ENCODE measurements at regions not wholly inside any gene's neighbourhood (a gene's known extent, or its start where the extent isn't known, plus 50 kb on each side); places are given as distances from the start of the nearest gene placed in this dataset.
"Not testable (repeated sequence)": the region's sequence is repeated elsewhere in the genome, so short reads cannot be mapped to it uniquely, and the experiment has no call there.

- WGBS, 3 donors: 60 to 71% (median 66%) methylated on average over 4 of the region's 4 CpGs
- TF ChIP-seq, protein P1, sequence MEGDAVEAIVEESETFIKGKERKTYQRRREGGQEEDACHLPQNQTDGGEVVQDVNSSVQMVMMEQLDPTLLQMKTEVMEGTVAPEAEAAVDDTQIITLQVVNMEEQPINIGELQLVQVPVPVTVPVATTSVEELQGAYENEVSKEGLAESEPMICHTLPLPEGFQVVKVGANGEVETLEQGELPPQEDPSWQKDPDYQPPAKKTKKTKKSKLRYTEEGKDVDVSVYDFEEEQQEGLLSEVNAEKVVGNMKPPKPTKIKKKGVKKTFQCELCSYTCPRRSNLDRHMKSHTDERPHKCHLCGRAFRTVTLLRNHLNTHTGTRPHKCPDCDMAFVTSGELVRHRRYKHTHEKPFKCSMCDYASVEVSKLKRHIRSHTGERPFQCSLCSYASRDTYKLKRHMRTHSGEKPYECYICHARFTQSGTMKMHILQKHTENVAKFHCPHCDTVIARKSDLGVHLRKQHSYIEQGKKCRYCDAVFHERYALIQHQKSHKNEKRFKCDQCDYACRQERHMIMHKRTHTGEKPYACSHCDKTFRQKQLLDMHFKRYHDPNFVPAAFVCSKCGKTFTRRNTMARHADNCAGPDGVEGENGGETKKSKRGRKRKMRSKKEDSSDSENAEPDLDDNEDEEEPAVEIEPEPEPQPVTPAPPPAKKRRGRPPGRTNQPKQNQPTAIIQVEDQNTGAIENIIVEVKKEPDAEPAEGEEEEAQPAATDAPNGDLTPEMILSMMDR (IDR thresholded peaks at IDR 0.05): no peak
- intact Hi-C loops (cut with DNase I): no loop called here
These were observed 454.6 kb upstream of the TUSC1 start for GRCh38 chr9:26132746-26133312.

DNA sequence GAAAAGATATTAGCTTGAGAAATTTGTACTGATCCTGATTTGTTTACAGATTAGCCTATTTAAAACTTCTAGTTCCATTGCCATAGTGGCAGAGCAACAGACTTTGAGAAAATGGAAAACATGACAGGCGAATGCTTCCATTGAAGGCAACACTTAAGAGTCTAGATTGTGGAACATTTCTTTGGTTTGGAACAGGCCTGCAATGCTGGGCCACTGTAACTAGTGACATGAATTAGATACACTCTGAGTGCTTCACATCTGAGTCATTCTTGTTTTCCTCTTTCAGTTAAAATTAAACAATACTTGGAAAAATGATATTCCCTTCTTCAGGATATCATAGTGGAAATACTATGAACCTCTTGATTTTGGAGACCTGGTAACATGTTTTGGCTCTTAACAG, 453.6 kb upstream of the TUSC1 start:
- H3K9me3 ChIP-seq: no peaks in the 10 kb centered on the region
- no peak overlapping the region for H3K27ac ChIP-seq
- WGBS, 3 donors: 56 to 88% (median 57%) methylated on average over 1 of the region's 1 CpG
- DNase-seq: no peak
- no peaks in the 10 kb centered on the region for H3K27me3 ChIP-seq (ENCODE audit: insufficient read depth in 3 of 3, low read length in 2 of 3)
- H3K36me3 ChIP-seq (ENCODE audit: insufficient read depth in 1 of 2, low read depth in 1 of 2): no peaks in the 10 kb centered on the region
- H3K4me3 ChIP-seq: no peak overlapping the region
- H3K4me1 ChIP-seq: no peaks in the 10 kb centered on the region
- ATAC-seq: no peak
- TF ChIP-seq, protein P1 (IDR thresholded peaks at IDR 0.05): no peak
- intact Hi-C loops (cut with DNase I): no loop called here

More at GRCh38 chr9:26132746-26133312, 454.6 kb upstream of the TUSC1 start:
- Histone ChIP-seq H3K36me3 (ENCODE audit: insufficient read depth in 1 of 2, low read depth in 1 of 2) (no peaks in the 10 kb centered on the region), H3K4me3 (no peak overlapping the region), H3K4me1 (no peaks in the 10 kb centered on the region), H3K9me3 (no peaks in the 10 kb centered on the region), H3K27ac (no peak overlapping the region), H3K27me3 (ENCODE audit: insufficient read depth in 3 of 3, low read length in 2 of 3) (no peaks in the 10 kb centered on the region)
- ATAC-seq (no peak), DNase-seq (no peak)

DNA sequence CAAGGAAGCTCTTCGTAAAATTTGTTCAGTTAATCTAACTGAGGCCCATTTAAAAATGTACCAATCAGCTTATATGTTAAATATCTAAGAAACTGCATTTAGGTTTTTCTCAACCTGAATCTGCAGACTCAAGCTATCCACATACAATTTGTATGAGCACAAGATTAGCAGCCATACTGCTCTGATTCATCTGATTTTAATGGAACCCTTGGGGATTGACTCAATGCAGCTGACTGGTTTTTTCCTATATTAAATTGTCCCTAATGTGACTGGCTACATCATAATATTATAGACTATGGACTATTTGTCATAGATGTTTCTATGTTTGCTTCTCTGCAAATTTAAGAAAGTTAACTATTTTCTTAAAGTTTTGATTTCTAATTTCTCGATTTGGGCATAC, 451.0 kb upstream of the TUSC1 start:
- DNase-seq: no peak
- intact Hi-C loops (cut with DNase I): no loop called here
- 80 to 90% (median 88%) methylated on average over 2 of the region's 2 CpGs for WGBS, 3 donors
- TF ChIP-seq, protein P1 (IDR thresholded peaks at IDR 0.05): no peak
- Histone ChIP-seq H3K4me3 (no peak overlapping the region), H3K9me3 (no peaks in the 10 kb centered on the region), H3K27me3 (ENCODE audit: insufficient read depth in 3 of 3, low read length in 2 of 3) (no peaks in the 10 kb centered on the region), H3K36me3 (ENCODE audit: insufficient read depth in 1 of 2, low read depth in 1 of 2) (no peaks in the 10 kb centered on the region), H3K27ac (no peak overlapping the region), H3K4me1 (no peaks in the 10 kb centered on the region)
- ATAC-seq: no peak

GRCh38 chr9:26125693-26126092, 447.4 kb upstream of the TUSC1 start:
- Histone ChIP-seq H3K4me1 (no peaks in the 10 kb centered on the region), H3K9me3 (no peaks in the 10 kb centered on the region), H3K27me3 (ENCODE audit: insufficient read depth in 3 of 3, low read length in 2 of 3) (no peaks in the 10 kb centered on the region), H3K27ac (no peak overlapping the region), H3K36me3 (ENCODE audit: insufficient read depth in 1 of 2, low read depth in 1 of 2) (no peaks in the 10 kb centered on the region), H3K4me3 (no peak overlapping the region)
- intact Hi-C loops (cut with DNase I): no loop called here
- WGBS, 3 donors: 90 to 93% (median 92%) methylated on average over 5 of the region's 5 CpGs
- ATAC-seq: no peak
- TF ChIP-seq, protein P1 (IDR thresholded peaks at IDR 0.05): no peak
- DNase-seq: no peak

GRCh38 chr9:26116085-26116484, 437.8 kb upstream of the TUSC1 start:
- H3K27me3 ChIP-seq (ENCODE audit: insufficient read depth in 3 of 3, low read length in 2 of 3); H3K4me3 ChIP-seq; H3K36me3 ChIP-seq (ENCODE audit: insufficient read depth in 1 of 2, low read depth in 1 of 2); DNase-seq; H3K4me1 ChIP-seq; H3K27ac ChIP-seq; H3K9me3 ChIP-seq; intact Hi-C loops (cut with DNase I); ATAC-seq: not testable (repeated sequence)
- 52 to 70% (median 69%) methylated on average over 2 of the region's 2 CpGs for WGBS, 3 donors

Data from psoas muscle (tissue), 7 donors.